CD14-positive monocyte (primary cell): ENCODE measurements at regions not wholly inside any gene's neighbourhood (a gene's known extent, or its start where the extent isn't known, plus 50 kb on each side); places are given as distances from the start of the nearest gene placed in this dataset.

Source experiments
- DNase-seq, 3 donors: peaks; one replicate each; pipeline ENCODE4 v3.0.0-alpha.2; 2011 to 2022
- H2AFZ ChIP-seq: 2 replicates; pipeline ENCODE4 v1.6.0; 2012; ENCODE audit warnings: mild to moderate bottlenecking, low read depth, low read length, inconsistent platforms; ENCODE audit not compliant: insufficient read depth, poor library complexity, severe bottlenecking
- H3K27ac ChIP-seq, 2 donors: 1 replicate in 1 of 2; 2 replicates in 1 of 2; pipeline ENCODE4 v1.5.1; 2012 to 2013; ENCODE audit warnings: low read length in 2 of 2, control low read depth in 1 of 2, inconsistent platforms in 1 of 2, low read depth in 1 of 2, mild to moderate bottlenecking in 1 of 2
- H3K27me3 ChIP-seq, 2 donors: one replicate each; pipeline versions ENCODE4 v1.6.0 to v1.6.1; 2011 to 2013; ENCODE audit warnings: low read length in 2 of 2; ENCODE audit not compliant: control insufficient read depth in 2 of 2, insufficient read depth in 2 of 2
- H3K36me3 ChIP-seq, 2 donors: replicated peaks in 1 of 2; 1 replicate in 1 of 2; 2 replicates in 1 of 2; pipeline versions ENCODE4 v1.5.1 to v1.6.1; 2012 to 2013; ENCODE audit warnings: low read length in 2 of 2, control low read depth in 1 of 2, inconsistent platforms in 1 of 2, mild to moderate bottlenecking in 1 of 2; ENCODE audit not compliant: insufficient read depth in 2 of 2, control insufficient read depth in 1 of 2
- H3K4me1 ChIP-seq, 2 donors: 1 replicate in 1 of 2; 2 replicates in 1 of 2; pipeline versions ENCODE4 v1.5.1 to v1.6.1; 2012 to 2013; ENCODE audit warnings: low read length in 2 of 2, control low read depth in 1 of 2, inconsistent platforms in 1 of 2, mild to moderate bottlenecking in 1 of 2, moderate library complexity in 1 of 2; ENCODE audit not compliant: insufficient read depth in 2 of 2, control insufficient read depth in 1 of 2
- H3K4me2 ChIP-seq: replicated peaks from 2 replicates; pipeline ENCODE3; 2012; ENCODE audit warnings: low read length, moderate library complexity, mild to moderate bottlenecking; ENCODE audit not compliant: poor library complexity, severe bottlenecking; ENCODE audit errors: extremely low read depth
- H3K4me3 ChIP-seq, 3 experiments: fragments of 200-600 bp in 1 of 3; sonication (generic) in 1 of 3; replicated peaks in 1 of 3; 1 replicate in 2 of 3; 2 replicates in 1 of 3; pipeline ENCODE4 v1.5.1; 2011 to 2013; ENCODE audit warnings: low read length in 3 of 3, mild to moderate bottlenecking in 3 of 3, control low read depth in 2 of 3, low read depth in 2 of 3, inconsistent platforms in 1 of 3, moderate library complexity in 1 of 3
- H3K79me2 ChIP-seq: 2 replicates; pipeline ENCODE4 v1.6.0; 2012; ENCODE audit warnings: mild to moderate bottlenecking, control low read depth, inconsistent platforms, low read length, moderate library complexity; ENCODE audit not compliant: insufficient read depth
- H3K9ac ChIP-seq: 2 replicates; pipeline ENCODE4 v1.6.0; 2017; ENCODE audit warnings: low read length, mild to moderate bottlenecking; ENCODE audit not compliant: insufficient read depth, poor library complexity, severe bottlenecking
- H3K9me3 ChIP-seq, 2 donors: replicated peaks in 1 of 2; 1 replicate in 1 of 2; 2 replicates in 1 of 2; pipeline versions ENCODE4 v1.5.1 to v1.6.1; 2012 to 2013; ENCODE audit warnings: low read length in 2 of 2, control low read depth in 1 of 2; ENCODE audit not compliant: control insufficient read depth in 1 of 2, insufficient read depth in 1 of 2
- H4K20me1 ChIP-seq: 2 replicates; pipeline ENCODE4 v1.6.0; 2012; ENCODE audit warnings: mild to moderate bottlenecking, low read length, control low read depth, moderate library complexity; ENCODE audit not compliant: insufficient read depth
- H3K27ac Mint-ChIP-seq, 7 donors: one replicate each; pipeline ENCODE4 v1.8.0; 2020; ENCODE audit warnings: mild to moderate bottlenecking in 7 of 7, mixed read lengths in 7 of 7, moderate library complexity in 6 of 7, inconsistent platforms in 2 of 7
- H3K27me3 Mint-ChIP-seq, 3 donors: one replicate each; pipeline ENCODE4 v1.8.0; 2021 to 2022; ENCODE audit warnings: low read depth in 3 of 3, mild to moderate bottlenecking in 3 of 3, mixed read lengths in 3 of 3, moderate library complexity in 3 of 3, inconsistent platforms in 1 of 3
- H3K36me3 Mint-ChIP-seq, 2 donors: one replicate each; pipeline ENCODE4 v1.8.0; 2020; ENCODE audit warnings: mixed read lengths in 2 of 2, inconsistent platforms in 1 of 2, mild to moderate bottlenecking in 1 of 2
- H3K4me1 Mint-ChIP-seq: one replicate; pipeline ENCODE4 v1.8.0; 2020; ENCODE audit warnings: mild to moderate bottlenecking, mixed read lengths
- H3K4me3 Mint-ChIP-seq, 2 donors: one replicate each; pipeline ENCODE4 v1.8.0; 2020; ENCODE audit warnings: mild to moderate bottlenecking in 2 of 2, mixed read lengths in 2 of 2, moderate library complexity in 1 of 2
- H3K9me3 Mint-ChIP-seq, 7 donors: one replicate each; pipeline ENCODE4 v1.8.0; 2020 to 2022; ENCODE audit warnings: mixed read lengths in 7 of 7, mild to moderate bottlenecking in 6 of 7, moderate library complexity in 6 of 7, inconsistent platforms in 2 of 7
- CTCF ChIP-seq: fragments of 200-600 bp; IDR thresholded peaks from one replicate; pipeline ENCODE4 v1.8.0; 2022; ENCODE audit warnings: antibody characterized with exemption, mild to moderate bottlenecking
- WGBS: methylation state at CpG from one replicate; pipeline ENCODE4 v1.1.5; 2013; ENCODE audit warnings: missing lambda C conversion rate; ENCODE audit not compliant: insufficient coverage; 5-methylcytosine and 5-hydroxymethylcytosine counted together
- intact Hi-C, 2 donors: fragments of 100-400 bp; cut with micrococcal nuclease; formaldehyde crosslinking; loops; one replicate each; pipeline versions ENCODE4 v1.15.0 to v1.15.1; 2023

GRCh38 chr13:50701469-50701868 lies 142.0 kb downstream of the DLEU7 start:
- Histone ChIP-seq H3K9me3 (peaks cover 0 to 3% of the 10 kb centered on the region in 2 donors), H3K4me1 (no peaks in the 10 kb centered on the region), H3K27ac (no peak overlapping the region), H2AFZ (no peak overlapping the region), H3K4me2 (no peak overlapping the region), H3K79me2 (no peaks in the 10 kb centered on the region), H3K27me3 (no peaks in the 10 kb centered on the region), H3K36me3 (no peaks in the 10 kb centered on the region), H4K20me1 (no peaks in the 10 kb centered on the region), H3K4me3 (no peak overlapping the region), H3K9ac (no peak overlapping the region)
- no peak for TF ChIP-seq CTCF
- H3K4me3 Mint-ChIP-seq, result no peak overlapping the region
- peaks cover 0 to 1% (median 0%) of the 10 kb centered on the region in 3 donors for H3K27me3 Mint-ChIP-seq
- intact Hi-C loops, result no loop called here
- no peak for DNase-seq
- H3K9me3 Mint-ChIP-seq, result peaks cover 0 to 5% (median 2%) of the 10 kb centered on the region in 7 donors
- no peak overlapping the region for H3K27ac Mint-ChIP-seq
- H3K36me3 Mint-ChIP-seq, result peaks cover 0 to 2% of the 10 kb centered on the region in 2 donors
- H3K4me1 Mint-ChIP-seq, result no peaks in the 10 kb centered on the region
- WGBS, result no CpG with 5 or more reads among the region's 2 CpGs

GRCh38 chr13:50706505-50706904 lies 137.0 kb downstream of the DLEU7 start:
- Histone ChIP-seq H3K4me3 (no peak overlapping the region), H4K20me1 (no peaks in the 10 kb centered on the region), H3K4me2 (no peak overlapping the region), H3K4me1 (peaks cover 20% of the 10 kb centered on the region in 2 donors), H3K27ac (no peak overlapping the region), H3K27me3 (no peaks in the 10 kb centered on the region), H3K79me2 (no peaks in the 10 kb centered on the region), H2AFZ (no peak overlapping the region), H3K9me3 (no peaks in the 10 kb centered on the region), H3K9ac (no peak overlapping the region), H3K36me3 (no peaks in the 10 kb centered on the region)
- intact Hi-C loops, result no loop called here
- Mint-ChIP-seq H3K9me3 (no peaks in the 10 kb centered on the region), H3K4me3 (no peak overlapping the region), H3K36me3 (peaks cover 2% of the 10 kb centered on the region in 2 donors), H3K4me1 (peaks cover 31% of the 10 kb centered on the region), H3K27ac (no peak overlapping the region), H3K27me3 (peaks cover 0 to 1% (median 0%) of the 10 kb centered on the region in 3 donors)
- WGBS, result no CpG with 5 or more reads among the region's 2 CpGs
- DNase-seq, result no peak
- no peak for TF ChIP-seq CTCF
